ENCODE measurements at regions not wholly inside any gene's neighbourhood (a gene's known extent, or its start where the extent isn't known, plus 50 kb on each side); places are given as distances from the start of the nearest gene placed in this dataset.

GRCh38 chr16:79770244-79771064 lies 169.9 kb upstream of the MAF start:
- no peak for TF ChIP-seq CTCF (IDR thresholded peaks at IDR 0.05)
- H3K4me1 ChIP-seq (ENCODE audit: control insufficient read depth, insufficient read depth, low read length): peaks cover 4% of the 10 kb centered on the region
- H3K9me3 ChIP-seq (ENCODE audit: control insufficient read depth, insufficient read depth, low read length): no peaks in the 10 kb centered on the region
- peaks cover 0 to 3% of the 10 kb centered on the region in 2 donors for H3K27me3 Mint-ChIP-seq (ENCODE audit: low read depth in 2 of 2)
- peaks cover 15 to 17% of the 10 kb centered on the region in 2 donors for H3K4me1 Mint-ChIP-seq
- no peaks in the 10 kb centered on the region for H3K27me3 ChIP-seq (ENCODE audit: control insufficient read depth, insufficient read depth, low read length)
- H3K27ac ChIP-seq (ENCODE audit: low read length): no peak overlapping the region
- peak overlapping the region; percentile 60 for H3K4me3 ChIP-seq (ENCODE audit: low read length)
- H3K36me3 ChIP-seq (ENCODE audit: control insufficient read depth, insufficient read depth, low read length): no peaks in the 10 kb centered on the region
- WGBS (ENCODE audit: insufficient coverage): 3% methylated on average over 57 of the region's 59 CpGs
- H3K27ac Mint-ChIP-seq: peak overlapping the region; percentile 58 to 85
- H3K36me3 Mint-ChIP-seq: no peaks in the 10 kb centered on the region
- DNase-seq: peak; percentile 64 to 84
- no peaks in the 10 kb centered on the region for H3K9me3 Mint-ChIP-seq
- intact Hi-C loops (cut with micrococcal nuclease): no loop called here
- ATAC-seq: peak; percentile 90 to 99 (median 97)
- peak overlapping the region; percentile 93 for H3K4me3 Mint-ChIP-seq

- WGBS (ENCODE audit: insufficient coverage): 23% methylated on average over 4 of the region's 6 CpGs
- Mint-ChIP-seq H3K9me3 (no peaks in the 10 kb centered on the region), H3K27ac (peak overlapping the region; percentile 58 to 85)
Measured at GRCh38 chr16:79769928-79770243, 169.3 kb upstream of the MAF start.

GRCh38 chr16:79769270-79769927 lies 168.9 kb upstream of the MAF start:
- H3K9me3 Mint-ChIP-seq: no peaks in the 10 kb centered on the region
- WGBS (ENCODE audit: insufficient coverage): 91% methylated on average over 3 of the region's 4 CpGs
- H3K27ac ChIP-seq (ENCODE audit: low read length): no peak overlapping the region
- ATAC-seq: no peak
- peak overlapping the region; percentile 93 for H3K4me3 Mint-ChIP-seq
- H3K27me3 Mint-ChIP-seq (ENCODE audit: low read depth in 2 of 2): no peaks in the 10 kb centered on the region
- no peaks in the 10 kb centered on the region for H3K27me3 ChIP-seq (ENCODE audit: control insufficient read depth, insufficient read depth, low read length)
- H3K4me3 ChIP-seq (ENCODE audit: low read length): no peak overlapping the region
- TF ChIP-seq CTCF (IDR thresholded peaks at IDR 0.05): no peak
- no peaks in the 10 kb centered on the region for H3K9me3 ChIP-seq (ENCODE audit: control insufficient read depth, insufficient read depth, low read length)
- intact Hi-C loops (cut with micrococcal nuclease): no loop called here
- H3K36me3 ChIP-seq (ENCODE audit: control insufficient read depth, insufficient read depth, low read length): no peaks in the 10 kb centered on the region
- H3K4me1 Mint-ChIP-seq: peaks cover 15 to 17% of the 10 kb centered on the region in 2 donors
- peak overlapping the region in 1 of 2 donors; percentile 85 for H3K27ac Mint-ChIP-seq
- no peak for DNase-seq
- H3K4me1 ChIP-seq (ENCODE audit: control insufficient read depth, insufficient read depth, low read length): peaks cover 4% of the 10 kb centered on the region
- no peaks in the 10 kb centered on the region for H3K36me3 Mint-ChIP-seq

More at GRCh38 chr16:79769928-79770243, 169.3 kb upstream of the MAF start:
- ATAC-seq (no peak), DNase-seq (no peak)
- H3K9me3 ChIP-seq (ENCODE audit: control insufficient read depth, insufficient read depth, low read length): no peaks in the 10 kb centered on the region
- intact Hi-C loops (cut with micrococcal nuclease): no loop called here
- H3K27me3 Mint-ChIP-seq (ENCODE audit: low read depth in 2 of 2): no peaks in the 10 kb centered on the region
- H3K36me3 Mint-ChIP-seq: no peaks in the 10 kb centered on the region
- no peak for TF ChIP-seq CTCF (IDR thresholded peaks at IDR 0.05)
- H3K36me3 ChIP-seq (ENCODE audit: control insufficient read depth, insufficient read depth, low read length): no peaks in the 10 kb centered on the region
- peaks cover 4% of the 10 kb centered on the region for H3K4me1 ChIP-seq (ENCODE audit: control insufficient read depth, insufficient read depth, low read length)
- no peaks in the 10 kb centered on the region for H3K27me3 ChIP-seq (ENCODE audit: control insufficient read depth, insufficient read depth, low read length)
- peak overlapping the region; percentile 93 for H3K4me3 Mint-ChIP-seq
- peak overlapping the region; percentile 60 for H3K4me3 ChIP-seq (ENCODE audit: low read length)
- no peak overlapping the region for H3K27ac ChIP-seq (ENCODE audit: low read length)
- peaks cover 15 to 17% of the 10 kb centered on the region in 2 donors for H3K4me1 Mint-ChIP-seq
